ENCODE measurements at regions not wholly inside any gene's neighbourhood (a gene's known extent, or its start where the extent isn't known, plus 50 kb on each side); places are given as distances from the start of the nearest gene placed in this dataset.

DNA sequence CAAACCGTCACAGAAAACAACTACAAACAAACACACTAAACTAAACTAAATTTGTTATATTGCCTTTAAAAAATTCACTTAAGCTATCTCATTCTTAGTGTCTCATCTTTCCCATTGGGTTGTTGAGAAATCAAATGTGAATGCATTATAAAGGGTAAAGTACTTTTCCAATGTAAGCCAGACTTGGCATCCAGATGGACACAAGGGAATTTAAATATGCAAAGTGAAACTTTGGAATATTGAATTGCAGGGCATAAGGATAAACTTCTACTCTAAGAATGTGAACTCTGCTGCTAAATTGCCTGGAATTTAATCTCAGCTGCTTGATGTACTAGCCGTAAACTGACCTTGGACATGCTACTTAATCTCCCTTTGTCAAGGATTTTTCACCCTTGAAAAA is 1554.6 kb downstream of the CDH8 start:
- Histone ChIP-seq H3K4me1 (ENCODE audit: control insufficient read depth in 1 of 2, insufficient read depth in 2 of 2, low read depth in 1 of 2, low read length in 1 of 2) (no peaks in the 10 kb centered on the region), H2AFZ (ENCODE audit: low read depth) (no peak overlapping the region), H3K27ac (ENCODE audit: low read depth in 2 of 2, low read length in 1 of 2) (no peak overlapping the region), H3F3A (replicated peaks; ENCODE audit: insufficient read depth) (no peaks in the 10 kb centered on the region), H3K27me3 (ENCODE audit: insufficient read depth) (no peaks in the 10 kb centered on the region), H3K9me3 (no peaks in the 10 kb centered on the region), H3K36me3 (replicated peaks in 1 of 2; ENCODE audit: control insufficient read depth in 1 of 2, insufficient read depth in 2 of 2, low read length in 1 of 2) (no peaks in the 10 kb centered on the region), H4K20me1 (ENCODE audit: insufficient read depth) (no peaks in the 10 kb centered on the region), H3K4me2 (no peak overlapping the region), H3K9me2 (no peaks in the 10 kb centered on the region), H3K79me2 (ENCODE audit: insufficient read depth) (no peaks in the 10 kb centered on the region), H3K9ac (no peak overlapping the region), H3K4me3 (ENCODE audit: low read depth in 2 of 2, low read length in 1 of 2) (no peak overlapping the region)
- DNase-seq: no peak
- ChIA-PET CTCF (no interaction called here), POLR2A (no interaction called here)
- TF ChIP-seq, protein P1, sequence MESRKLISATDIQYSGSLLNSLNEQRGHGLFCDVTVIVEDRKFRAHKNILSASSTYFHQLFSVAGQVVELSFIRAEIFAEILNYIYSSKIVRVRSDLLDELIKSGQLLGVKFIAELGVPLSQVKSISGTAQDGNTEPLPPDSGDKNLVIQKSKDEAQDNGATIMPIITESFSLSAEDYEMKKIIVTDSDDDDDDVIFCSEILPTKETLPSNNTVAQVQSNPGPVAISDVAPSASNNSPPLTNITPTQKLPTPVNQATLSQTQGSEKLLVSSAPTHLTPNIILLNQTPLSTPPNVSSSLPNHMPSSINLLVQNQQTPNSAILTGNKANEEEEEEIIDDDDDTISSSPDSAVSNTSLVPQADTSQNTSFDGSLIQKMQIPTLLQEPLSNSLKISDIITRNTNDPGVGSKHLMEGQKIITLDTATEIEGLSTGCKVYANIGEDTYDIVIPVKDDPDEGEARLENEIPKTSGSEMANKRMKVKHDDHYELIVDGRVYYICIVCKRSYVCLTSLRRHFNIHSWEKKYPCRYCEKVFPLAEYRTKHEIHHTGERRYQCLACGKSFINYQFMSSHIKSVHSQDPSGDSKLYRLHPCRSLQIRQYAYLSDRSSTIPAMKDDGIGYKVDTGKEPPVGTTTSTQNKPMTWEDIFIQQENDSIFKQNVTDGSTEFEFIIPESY (IDR thresholded peaks at IDR 0.05; ENCODE audit: borderline replicate concordance, low read depth): no peak
- TF ChIP-seq, protein P2, sequence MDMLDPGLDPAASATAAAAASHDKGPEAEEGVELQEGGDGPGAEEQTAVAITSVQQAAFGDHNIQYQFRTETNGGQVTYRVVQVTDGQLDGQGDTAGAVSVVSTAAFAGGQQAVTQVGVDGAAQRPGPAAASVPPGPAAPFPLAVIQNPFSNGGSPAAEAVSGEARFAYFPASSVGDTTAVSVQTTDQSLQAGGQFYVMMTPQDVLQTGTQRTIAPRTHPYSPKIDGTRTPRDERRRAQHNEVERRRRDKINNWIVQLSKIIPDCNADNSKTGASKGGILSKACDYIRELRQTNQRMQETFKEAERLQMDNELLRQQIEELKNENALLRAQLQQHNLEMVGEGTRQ (IDR thresholded peaks at IDR 0.05; ENCODE audit: borderline replicate concordance, low read depth, low read length): no peak
- TF ChIP-seq TEAD4 (IDR thresholded peaks at IDR 0.05; ENCODE audit: borderline replicate concordance, insufficient read depth) (no peak), SMC3 (IDR thresholded peaks at IDR 0.05; ENCODE audit: low read depth, low read length) (no peak), YY1 (IDR thresholded peaks at IDR 0.05; ENCODE audit: low read depth) (no peak), EZH2phosphoT487 (IDR thresholded peaks at IDR 0.05; ENCODE audit: borderline replicate concordance, low read depth) (no peak), RXRA (IDR thresholded peaks at IDR 0.05; ENCODE audit: borderline replicate concordance, low read depth) (no peak), POLR2AphosphoS5 (IDR thresholded peaks at IDR 0.05; ENCODE audit: low read depth, low read length) (no peak), JUND (IDR thresholded peaks at IDR 0.05) (no peak), RCOR1 (IDR thresholded peaks at IDR 0.05; ENCODE audit: low read length) (no peak), FOSL2 (IDR thresholded peaks at IDR 0.05; ENCODE audit: borderline replicate concordance, low read depth) (no peak)
- TF ChIP-seq, protein P3, sequence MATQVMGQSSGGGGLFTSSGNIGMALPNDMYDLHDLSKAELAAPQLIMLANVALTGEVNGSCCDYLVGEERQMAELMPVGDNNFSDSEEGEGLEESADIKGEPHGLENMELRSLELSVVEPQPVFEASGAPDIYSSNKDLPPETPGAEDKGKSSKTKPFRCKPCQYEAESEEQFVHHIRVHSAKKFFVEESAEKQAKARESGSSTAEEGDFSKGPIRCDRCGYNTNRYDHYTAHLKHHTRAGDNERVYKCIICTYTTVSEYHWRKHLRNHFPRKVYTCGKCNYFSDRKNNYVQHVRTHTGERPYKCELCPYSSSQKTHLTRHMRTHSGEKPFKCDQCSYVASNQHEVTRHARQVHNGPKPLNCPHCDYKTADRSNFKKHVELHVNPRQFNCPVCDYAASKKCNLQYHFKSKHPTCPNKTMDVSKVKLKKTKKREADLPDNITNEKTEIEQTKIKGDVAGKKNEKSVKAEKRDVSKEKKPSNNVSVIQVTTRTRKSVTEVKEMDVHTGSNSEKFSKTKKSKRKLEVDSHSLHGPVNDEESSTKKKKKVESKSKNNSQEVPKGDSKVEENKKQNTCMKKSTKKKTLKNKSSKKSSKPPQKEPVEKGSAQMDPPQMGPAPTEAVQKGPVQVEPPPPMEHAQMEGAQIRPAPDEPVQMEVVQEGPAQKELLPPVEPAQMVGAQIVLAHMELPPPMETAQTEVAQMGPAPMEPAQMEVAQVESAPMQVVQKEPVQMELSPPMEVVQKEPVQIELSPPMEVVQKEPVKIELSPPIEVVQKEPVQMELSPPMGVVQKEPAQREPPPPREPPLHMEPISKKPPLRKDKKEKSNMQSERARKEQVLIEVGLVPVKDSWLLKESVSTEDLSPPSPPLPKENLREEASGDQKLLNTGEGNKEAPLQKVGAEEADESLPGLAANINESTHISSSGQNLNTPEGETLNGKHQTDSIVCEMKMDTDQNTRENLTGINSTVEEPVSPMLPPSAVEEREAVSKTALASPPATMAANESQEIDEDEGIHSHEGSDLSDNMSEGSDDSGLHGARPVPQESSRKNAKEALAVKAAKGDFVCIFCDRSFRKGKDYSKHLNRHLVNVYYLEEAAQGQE (IDR thresholded peaks at IDR 0.05; ENCODE audit: low read depth, low read length): no peak
- TF ChIP-seq, protein P4, sequence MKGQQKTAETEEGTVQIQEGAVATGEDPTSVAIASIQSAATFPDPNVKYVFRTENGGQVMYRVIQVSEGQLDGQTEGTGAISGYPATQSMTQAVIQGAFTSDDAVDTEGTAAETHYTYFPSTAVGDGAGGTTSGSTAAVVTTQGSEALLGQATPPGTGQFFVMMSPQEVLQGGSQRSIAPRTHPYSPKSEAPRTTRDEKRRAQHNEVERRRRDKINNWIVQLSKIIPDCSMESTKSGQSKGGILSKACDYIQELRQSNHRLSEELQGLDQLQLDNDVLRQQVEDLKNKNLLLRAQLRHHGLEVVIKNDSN (IDR thresholded peaks at IDR 0.05; ENCODE audit: borderline replicate concordance, low read depth): no peak
- 38% methylated on average over 2 of the region's 2 CpGs for WGBS (ENCODE audit: low lambda C conversion rate)

Data from SK-N-SH (cell line).